Activated CD4-positive, alpha-beta T cell treated with anti-CD3 and anti-CD28 coated beads, Interleukin-2, Interleukin-6, amounts not matched to agents 100 ng/mL and 50 ng/mL, durations not matched to agents 16 hours and 8 hours (primary cell): ENCODE measurements at regions not wholly inside any gene's neighbourhood (a gene's known extent, or its start where the extent isn't known, plus 50 kb on each side); places are given as distances from the start of the nearest gene placed in this dataset.

Experiments used
- DNase-seq: peaks from one replicate; pipeline ENCODE4 v3.0.0-alpha.2; 2020

DNA sequence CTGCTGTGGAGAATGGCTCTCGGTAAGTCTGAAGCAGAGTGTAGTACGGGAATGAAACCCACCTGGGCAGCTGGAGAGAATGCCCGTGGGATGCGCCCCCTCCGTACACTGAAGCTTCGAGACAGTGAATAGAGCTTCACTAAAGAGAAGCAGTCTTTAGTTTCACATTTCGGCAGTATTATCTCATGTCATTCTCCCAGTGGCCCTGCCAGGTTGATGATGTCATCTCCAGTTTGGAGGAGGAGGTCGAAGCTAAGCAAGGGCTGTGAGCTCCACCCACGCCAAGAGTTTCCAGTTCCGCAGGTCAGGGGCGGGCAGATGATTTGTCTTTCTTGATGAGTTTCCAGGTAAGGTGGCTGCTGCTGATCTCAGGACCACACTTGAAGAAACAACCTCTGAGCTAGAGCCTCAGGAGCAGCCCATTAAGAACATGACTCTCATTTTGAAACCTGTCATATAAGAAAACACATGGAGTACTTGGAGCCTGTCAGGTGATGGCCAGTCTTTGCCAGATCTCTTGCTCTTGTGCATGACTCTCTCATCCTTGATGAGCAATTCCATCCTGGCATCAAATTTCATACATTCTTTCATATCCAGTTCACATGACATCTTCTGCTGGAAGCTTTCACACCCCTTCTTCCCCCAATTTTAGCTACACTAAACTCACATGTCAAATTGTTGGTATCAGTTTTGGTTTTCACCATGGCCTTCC is 475.0 kb downstream of the RNF144A start:
- no peak for DNase-seq

- no peak for DNase-seq
Observed at GRCh38 chr2:7394195-7394594, 477.0 kb downstream of the RNF144A start.

- DNase-seq = no peak
Observed at GRCh38 chr2:7400628-7401027, 483.4 kb downstream of the RNF144A start.

- DNase-seq = no peak
Observed at GRCh38 chr2:7403092-7403775, 486.0 kb downstream of the RNF144A start.

DNA sequence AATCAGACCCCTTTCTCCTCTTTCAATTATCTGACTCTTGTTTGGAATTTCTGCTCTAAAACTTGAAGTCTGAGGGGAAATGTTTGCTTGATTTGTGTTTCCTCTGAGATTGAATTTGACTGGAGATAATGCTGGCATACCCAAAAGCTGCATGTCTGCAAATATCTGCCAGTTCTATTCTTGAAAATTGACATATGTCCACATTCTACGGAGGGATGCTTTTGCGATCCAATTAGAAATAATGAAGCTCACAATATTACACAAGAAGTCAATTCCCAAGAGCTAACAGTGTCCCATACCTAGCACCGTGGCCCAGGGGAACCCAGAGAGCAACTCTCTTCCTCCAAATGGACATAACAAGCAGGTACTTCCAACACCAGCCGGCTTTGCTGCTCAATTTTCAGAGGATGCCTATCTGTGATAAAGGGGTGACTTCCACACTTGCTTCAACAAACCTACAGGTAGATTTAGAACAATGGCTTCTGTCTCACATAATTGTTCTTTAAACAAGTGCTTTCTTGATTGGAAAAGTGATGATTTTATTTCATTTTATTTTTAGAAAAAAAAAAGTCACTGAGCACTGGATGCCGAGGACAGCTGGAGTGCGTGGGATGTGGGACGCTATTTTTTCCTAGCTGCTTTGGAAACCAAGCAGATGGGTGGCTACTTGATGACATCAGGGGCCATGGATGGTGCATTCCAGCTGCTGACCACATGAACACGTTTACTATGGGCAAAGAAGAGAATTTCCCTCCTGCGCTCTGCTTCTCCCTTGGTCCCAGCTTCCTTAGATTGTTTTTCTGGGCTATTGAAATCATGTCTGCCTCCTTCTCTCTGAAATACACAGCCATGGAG is 488.9 kb downstream of the RNF144A start:
- no peak for DNase-seq

DNA sequence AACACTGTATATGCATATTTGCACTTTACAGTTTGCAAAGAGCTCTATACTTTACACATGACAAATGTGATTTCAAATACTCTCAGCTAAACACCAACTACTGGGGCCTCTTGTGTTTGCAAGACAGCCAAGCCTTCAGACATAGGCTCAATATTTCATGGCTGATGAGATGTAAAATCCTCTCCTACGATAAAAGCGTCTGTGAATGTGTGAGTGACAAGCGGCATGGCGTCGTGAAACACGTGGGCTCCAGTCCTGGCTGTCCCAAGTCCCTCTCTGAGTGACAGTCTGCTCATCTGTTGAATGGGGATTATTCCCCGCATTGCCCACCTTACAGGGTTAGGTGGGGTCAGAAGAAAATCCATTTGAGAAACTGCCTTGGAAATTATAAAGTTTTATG is 489.8 kb downstream of the RNF144A start:
- no peak for DNase-seq

DNA sequence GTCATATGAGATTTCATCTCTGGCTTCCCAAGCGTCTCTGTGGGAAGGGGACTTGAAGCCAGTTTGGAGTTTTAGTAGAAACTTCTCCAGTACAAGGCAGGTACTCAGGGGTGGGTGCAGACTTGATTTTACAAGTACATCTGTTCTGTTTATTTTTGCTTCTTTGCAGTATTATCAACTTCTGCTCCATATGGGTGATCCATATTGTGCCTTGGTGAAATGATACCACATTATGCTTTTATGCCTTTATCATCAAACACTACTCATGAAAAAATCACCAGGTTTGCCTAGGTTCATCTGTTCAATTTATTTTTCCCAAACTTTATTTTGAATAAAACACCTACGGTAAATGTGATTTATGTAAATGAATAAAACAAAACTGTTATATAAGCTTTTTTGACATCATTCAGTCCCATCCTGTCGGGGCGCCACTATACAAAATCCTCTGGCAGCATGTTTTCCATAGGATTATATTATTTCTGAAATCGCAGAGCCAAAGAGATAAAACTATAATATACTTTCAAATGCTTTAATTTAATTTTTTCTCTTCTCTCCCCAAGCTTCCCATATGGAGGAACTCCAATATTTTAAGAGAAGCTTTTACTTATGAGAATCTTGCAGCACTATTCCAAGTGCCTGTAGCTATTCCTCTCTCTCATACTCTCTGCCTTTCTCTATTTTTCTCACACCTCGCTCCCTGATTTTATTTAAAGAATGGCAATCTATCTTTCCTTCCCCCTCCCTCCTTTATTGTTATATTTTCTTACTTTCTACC is 490.9 kb downstream of the RNF144A start:
- DNase-seq = no peak

GRCh38 chr2:7411691-7412090 is 494.5 kb downstream of the RNF144A start:
- DNase-seq = no peak

GRCh38 chr2:7417845-7418742 is 500.9 kb downstream of the RNF144A start:
- no peak for DNase-seq

DNA sequence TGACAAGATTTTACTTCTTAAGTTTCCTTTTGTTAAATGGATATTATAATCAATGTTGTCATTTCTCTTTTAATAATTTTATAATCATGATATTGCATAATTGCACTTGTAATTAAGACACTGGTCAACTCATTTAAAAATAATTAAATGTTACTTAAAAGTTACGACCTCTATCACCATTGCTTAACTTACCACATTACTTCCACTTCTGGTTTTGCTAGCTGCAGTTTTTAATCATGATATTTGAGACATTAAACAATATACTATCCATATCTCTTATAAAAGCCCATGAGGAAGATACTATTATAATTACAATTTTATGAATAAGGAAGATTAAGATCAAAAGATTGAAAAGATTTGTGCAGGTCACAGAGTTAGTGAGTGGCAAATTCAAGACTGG is 502.0 kb downstream of the RNF144A start:
- DNase-seq = no peak

DNA sequence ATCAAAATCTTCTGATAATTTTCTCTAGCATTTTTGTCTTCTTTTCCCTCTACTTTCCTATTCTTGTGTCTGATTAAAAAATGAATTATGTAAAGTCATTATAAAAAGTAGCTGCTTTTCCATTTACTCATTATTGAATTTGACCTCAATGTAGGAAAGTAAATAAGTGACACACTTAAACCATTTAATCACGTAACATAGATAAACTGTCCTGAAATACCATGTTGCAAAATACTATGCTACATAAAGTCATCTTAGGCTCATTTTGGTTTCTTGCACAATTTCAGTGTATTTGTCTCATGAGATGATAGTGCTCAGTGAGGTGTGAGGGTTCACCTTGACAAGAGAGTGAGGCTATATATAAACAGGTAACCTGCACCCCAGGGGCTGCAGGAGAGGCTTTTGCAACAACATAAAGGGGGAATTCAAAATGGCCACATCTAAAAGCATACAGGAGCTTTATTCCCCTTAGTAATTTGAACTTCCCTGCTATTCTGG is 502.7 kb downstream of the RNF144A start:
- DNase-seq = no peak

DNA sequence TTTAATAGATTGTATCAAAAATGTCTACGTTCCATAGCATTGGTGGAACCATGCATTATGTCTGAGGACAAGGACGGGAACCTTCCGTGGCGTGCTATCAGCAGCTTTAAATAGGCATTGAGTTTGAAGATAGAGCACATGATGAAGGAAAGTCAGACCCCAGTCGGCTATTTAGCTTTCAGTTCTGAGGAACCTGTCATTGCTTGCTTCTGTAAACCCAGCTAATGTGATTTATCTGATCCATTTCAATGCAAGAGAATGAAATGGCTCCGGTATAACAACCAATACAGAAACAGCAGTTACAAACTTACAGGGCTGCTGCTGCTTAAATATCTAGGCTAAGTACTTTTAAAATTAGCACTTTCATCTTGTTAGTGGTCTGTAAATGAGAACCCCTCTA is 503.3 kb downstream of the RNF144A start:
- DNase-seq = no peak

- no peak for DNase-seq
Observed at GRCh38 chr2:7424481-7424880, 507.3 kb downstream of the RNF144A start.

DNA sequence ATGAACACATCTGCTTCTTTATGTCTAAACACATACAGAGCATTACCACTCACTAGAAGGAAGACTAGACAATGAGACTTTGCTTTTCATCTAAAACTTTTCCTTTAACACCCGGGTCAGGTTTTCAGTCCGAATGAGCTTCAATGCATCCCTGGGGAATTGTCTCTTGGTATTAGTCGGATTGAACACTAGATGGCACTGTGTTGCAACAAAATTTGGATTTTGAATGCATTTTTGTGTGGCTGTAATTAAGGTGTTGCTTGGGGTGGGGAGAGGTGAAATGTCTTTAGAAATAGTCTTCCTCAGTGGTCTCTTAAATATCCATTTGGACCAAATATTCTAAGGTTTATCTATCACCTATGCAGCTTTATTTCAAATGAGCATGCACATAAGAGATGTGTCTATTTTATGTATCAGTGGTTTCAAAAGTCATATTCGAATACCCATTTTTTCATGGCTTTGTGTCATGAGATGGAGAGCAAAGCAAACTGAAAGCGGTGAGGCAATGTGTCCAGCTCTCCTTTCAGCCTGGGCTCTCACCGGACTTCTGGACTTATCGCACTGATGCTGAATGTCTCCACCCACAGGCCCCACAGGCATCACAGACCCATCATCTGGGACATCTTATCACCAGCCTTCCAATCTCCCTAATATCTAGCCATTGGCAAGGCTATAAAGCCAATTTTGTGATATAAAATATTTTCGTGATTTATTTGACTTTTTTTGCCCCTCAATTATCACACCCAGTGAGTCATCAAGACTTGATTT is 510.3 kb downstream of the RNF144A start:
- peak; percentile 75 for DNase-seq

GRCh38 chr2:7428454-7429204 is 511.4 kb downstream of the RNF144A start:
- DNase-seq = no peak

- no peak for DNase-seq
Observed at GRCh38 chr2:7429733-7430132, 512.5 kb downstream of the RNF144A start.

DNA sequence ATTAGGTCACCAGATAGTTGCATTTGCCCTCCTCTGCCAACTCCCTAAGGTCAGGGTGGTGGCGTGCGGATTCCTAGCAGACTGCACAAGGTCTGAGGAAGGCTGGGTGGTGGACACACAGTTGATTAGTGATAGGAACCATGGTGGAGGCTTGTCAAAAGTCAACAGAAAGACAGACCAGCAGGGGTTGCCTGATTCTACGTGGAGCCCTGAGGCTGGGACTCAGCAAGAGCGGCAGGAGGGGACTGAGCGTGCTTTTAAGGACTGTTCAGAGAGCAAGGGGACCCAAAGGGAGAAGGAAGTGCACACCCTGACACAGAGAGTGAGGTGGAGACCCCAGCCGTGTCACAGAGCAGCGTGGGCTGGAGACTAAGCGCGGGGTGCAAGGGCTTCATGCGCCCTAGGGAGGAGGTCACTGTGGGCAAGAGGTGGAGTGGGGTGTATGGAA is 513.2 kb downstream of the RNF144A start:
- no peak for DNase-seq

DNA sequence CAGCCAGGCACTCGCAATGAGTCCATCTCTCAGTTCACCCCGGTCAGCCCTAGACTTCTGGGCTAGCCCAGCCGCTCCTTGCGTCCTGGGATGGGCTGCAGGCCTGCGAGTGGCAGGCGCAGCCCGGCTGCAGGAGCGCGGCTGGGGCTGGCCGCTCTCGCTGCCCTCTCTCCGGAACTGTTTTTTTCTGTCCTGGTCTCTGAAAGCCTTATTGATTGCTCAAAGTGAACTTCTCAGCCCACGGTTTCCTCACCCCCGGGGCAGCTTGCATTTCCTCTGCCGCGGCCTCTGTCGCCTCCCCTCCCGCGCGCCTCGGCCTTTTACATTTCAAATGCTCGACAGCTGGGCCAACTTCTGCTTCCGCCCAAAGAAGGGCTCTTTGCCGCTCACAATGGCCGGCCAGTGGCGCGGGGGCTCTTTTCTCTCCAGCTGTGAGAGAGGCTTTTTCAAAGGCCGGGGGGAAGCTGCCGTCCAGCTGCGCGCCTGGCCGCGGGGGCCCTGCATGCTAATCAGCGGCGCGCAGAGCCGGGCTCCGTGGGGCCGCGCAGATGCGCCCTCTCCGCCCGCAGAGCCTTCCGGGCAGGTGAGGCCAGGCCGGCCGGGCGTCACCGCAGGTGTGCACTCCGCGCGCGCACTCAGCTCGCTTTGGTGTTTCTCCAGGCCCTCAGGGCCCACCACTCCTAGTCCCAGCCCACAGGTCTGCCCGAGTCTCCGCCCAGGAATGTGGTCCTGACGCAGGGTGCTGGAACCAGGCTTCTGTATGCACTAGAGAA is 513.8 kb downstream of the RNF144A start:
- DNase-seq = peak; percentile 80

DNA sequence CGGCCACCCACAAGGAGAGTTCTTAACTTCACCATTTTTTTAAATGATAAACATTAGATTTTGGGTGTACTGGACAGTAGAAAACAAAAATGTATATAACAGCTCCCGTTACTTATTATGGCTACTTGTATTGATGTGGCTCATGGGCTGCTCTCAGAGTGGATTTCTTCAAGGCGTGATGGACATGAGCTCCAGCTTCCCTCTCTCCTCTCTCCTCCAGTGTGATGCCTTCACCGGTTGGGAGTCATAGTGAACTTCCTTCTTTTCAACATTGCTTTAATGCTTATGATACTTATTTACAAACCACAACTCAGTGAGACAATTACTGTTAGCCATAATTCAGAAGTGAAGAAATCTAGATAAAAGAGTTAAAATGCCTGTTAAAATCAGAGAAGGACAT is 515.2 kb downstream of the RNF144A start:
- no peak for DNase-seq
